ENCODE measurements at regions not wholly inside any gene's neighbourhood (a gene's known extent, or its start where the extent isn't known, plus 50 kb on each side); places are given as distances from the start of the nearest gene placed in this dataset.
"Not testable (repeated sequence)": the region's sequence is repeated elsewhere in the genome, so short reads cannot be mapped to it uniquely, and the experiment has no call there.

DNA sequence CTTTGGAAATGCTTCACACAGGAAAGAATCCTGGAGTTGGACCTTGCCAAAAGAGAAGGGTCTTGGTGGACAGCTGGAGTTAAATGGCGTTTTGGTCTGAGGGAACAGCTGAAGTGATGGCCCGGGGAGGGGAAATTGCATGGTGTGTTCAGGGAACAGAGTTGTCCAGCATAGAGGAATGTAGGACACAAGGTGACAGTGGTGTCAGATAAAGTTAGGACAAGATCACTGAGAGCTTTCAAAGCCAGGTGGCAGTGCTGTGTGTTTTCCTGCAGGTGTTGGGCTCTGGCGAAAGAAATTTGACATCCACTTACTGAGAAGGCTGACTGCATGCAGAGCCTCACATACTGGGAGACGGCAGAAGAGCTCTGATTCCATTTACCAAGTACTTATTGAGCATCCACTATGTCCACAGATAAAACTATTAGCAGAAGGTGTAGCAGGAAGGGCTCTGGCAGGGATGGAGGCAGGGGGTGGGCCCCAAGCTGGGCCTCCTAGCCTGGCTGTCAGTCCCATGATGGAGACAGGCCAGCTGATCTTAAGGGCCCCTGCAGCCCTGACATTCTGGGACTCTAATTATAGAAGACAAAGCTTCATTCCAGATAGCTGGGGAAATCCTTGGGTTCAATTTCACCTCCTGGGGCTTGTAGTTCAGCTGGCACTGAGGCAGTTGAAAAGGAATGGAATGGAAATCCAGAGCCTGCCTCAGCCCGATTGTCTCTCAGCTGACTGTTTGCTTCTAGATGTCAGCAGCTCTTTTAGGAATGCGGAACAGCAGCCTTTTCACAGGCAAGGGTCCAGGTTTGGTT, 150.2 kb upstream of the MAMLD1 start:
- peak; percentile 53 to 69 (median 57) for DNase-seq

DNA sequence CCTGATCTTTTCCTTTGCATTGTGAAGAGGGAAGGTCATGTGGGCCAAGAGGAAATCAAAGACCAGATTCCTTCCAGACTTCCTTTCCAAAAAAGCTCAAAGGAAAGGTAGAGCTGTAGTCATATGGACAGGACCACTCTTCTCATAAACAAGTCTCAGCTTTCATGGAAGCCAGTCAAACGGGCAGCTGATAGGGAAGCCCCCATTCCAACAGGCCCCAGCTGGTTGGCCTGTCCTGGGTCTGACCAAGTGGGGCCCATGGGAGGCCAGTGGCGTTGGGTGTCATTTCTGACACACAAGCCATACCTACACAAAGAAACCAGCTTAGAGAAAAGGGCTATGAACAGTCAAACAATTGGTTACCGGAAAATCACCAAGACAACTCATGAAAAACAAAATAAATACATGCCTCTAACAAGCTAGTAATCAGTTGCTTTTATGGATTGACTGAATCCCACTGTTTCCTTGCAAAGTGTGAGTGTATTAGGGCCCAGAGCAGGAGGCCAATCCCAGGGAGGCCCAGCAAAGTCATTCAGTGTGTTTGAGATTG, 149.6 kb upstream of the MAMLD1 start:
- no peak for DNase-seq

DNA sequence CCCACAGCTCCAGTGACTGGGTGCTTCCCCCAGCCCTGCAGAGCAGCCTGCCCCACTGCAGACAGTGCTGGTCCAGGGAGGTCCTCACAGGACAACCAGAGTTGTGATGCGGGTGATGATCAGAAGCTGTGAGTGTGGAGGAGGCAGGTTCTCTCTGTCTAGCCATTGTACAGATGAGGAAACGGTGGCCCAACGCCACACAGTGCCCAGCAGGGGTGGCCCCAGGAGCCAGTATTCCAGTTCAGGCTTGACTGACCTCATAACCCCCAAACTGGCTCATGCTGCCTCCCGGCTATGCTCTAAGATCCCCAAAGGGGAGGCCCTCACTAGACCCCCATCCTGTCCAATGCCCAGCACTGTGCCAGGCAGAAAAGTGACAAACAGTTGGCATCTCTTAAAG, 147.1 kb upstream of the MAMLD1 start:
- not testable (repeated sequence) for DNase-seq

DNA sequence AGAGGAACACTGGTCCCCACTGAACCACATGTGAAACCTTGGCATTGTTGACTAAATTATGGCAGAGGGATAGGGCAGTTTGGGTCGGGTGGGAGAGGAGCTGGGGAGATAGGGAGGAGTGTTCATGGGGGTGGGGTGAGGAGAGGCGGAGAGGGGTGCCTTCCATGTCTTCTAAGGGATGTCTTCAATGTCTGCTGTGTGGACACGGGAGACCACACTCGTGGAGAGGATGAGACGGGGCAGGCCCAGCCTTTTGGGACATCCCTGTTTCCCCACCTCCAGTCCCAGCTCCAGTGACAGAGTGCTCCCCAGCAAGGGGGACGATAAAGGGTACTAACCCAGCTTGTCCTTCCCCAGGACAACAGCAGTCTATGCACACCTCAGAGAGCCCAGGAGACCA, 146.4 kb upstream of the MAMLD1 start:
- no peak for DNase-seq

DNA sequence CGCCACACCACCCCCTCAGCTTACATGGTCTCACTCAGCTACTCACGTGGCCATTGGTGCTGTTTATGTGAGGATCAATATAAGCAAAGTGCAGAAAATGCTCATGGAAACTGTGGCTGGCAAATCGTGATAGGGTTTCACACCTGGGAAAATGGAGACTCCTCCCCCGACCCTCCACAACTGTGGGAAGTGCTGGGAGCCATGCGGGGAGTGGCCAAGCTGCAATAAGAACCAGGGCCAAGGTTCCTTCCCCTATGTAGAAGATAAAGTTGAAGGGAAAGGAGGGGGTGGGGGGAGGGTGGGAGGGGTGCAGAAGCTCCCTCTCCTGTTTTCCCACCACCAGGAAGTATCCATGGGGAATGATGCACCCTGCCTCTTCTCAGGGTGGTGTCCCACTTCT, 145.5 kb upstream of the MAMLD1 start:
- DNase-seq, result no peak

DNA sequence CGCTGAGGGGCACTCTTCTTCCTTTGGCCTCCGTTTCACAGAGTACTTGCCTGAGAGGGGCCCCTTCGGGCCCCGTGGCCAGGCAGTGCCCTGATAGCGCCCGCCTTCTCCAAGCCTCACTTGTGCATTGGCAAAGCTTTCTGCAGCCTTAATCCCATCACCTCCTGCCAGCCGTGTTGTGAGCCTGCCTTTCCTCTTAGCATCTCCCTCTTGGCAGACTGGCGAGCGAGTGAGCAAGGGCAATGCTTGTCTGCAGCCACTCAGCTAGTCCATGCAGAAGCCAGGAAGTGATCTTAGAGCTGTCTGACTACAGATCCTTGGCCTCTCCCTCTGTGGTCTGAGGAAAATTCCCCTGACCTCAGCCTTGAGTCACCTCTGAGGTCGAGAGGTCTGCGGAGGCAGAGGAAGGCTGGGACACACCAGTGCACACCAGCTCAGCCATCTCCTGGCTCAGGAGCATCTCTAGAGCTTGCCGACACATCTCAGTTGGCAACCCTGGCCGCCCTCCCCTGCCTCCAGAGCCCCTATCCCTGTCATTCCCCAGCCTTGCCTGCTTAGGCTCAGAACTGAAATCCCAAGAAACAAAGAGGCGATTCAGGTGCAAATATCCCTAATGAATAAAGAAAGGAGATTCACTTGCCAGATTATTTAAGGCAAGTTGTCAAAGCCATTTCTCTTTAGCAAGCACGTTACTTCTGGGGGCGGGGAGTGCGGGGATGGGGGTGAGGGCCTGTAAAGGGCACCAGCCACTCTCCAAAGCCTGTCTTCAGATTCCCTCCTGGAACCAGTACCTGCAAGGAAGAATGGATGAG, 143.5 kb upstream of the MAMLD1 start:
- DNase-seq, result no peak

DNA sequence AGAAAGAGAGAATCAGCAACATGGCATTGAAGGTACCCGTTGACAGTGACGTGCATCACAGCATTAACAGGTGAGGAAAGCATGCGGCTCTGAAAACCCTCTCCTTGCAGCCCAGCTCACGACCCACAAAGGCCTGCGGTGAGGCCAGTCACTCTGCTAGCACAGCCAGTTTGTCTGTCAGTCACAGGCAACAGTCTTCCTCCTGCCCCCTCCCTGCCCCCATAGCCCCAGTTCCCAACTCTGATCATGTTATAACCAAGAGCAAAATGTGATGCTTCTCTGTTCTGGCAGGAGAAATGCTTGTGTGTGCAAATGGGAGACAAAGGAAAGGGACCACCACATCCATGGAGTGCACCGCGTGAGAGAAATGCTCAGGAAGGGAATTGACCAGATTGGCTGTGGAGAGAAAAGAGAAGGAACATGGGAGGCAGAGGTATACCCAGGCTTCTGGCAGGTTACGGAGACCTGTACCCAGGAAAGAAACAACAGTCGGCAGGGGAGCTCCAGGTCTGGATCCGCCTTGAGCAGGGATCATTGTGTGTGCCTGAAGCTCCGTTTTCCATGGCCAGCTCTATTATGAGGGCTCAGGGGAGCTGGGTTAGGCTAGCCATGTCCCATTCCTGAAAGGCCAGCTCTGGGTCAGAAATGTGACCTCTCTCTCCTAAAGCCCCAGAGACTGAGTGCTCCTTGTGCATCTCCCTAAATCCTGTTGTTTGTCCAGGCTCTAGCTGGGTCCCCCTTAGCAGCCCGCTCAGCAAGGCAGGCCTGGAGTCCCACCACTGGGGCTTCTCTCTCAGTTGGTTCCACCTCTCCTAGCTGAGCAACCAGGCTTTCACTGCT, 139.7 kb upstream of the MAMLD1 start:
- DNase-seq, result no peak

DNA sequence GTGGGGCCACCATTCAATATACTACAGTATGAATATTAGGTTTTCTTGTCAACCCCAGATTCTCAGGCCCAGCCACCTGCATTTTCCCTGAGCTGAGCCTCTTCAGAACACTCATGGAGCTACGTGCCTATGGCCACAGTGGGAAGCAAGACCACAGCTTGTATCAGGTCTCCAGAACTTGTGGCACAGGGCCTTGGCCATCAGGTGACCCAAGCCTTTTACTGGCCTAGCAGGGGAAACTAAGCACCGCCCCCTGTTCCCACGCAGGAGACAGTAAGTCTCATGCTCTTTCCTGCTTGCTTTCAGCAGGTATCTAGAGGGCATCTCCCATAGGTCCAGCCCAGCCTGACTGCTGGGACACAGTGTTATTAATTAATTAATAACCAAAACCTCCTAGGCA, 138.4 kb upstream of the MAMLD1 start:
- DNase-seq, result no peak

DNA sequence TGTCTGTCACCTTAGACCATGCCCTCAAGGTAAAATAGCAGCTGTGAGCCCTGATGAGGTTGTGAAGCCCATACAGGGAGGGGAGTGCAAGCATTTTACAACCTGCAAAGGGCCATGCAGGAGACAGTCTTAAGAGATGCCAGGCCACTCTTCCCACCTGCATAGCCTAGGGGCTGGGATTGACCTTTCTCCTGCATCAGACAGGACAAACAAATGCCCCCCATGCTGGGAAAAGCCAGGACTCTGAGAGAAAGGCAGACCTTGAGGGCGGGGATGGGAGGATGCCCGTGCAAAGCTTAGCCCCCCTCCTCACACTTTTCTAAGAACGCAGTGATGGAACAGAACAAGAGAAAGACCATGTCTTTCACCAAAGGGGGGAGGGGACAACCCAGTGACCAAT, 137.9 kb upstream of the MAMLD1 start:
- DNase-seq, result no peak

DNA sequence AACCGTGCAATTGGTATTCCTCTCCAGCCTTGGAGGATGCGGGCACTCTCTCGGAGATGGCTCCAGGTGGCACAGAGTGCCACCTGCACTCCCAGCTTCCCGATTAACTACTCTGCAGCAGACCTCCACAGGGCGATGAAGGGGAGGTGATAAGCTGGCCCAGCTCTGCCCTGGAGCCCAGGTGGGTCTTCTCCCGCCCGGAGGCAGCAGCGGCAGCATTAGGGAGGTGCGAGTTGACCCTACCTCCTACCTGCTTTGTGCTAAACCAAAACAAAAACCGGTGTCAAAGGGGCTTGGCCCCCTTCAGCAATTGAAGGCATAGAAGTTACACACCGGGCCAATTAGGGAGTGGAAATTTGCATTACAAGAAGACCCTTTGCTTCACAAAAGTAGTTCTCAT, 137.4 kb upstream of the MAMLD1 start:
- no peak for DNase-seq

DNA sequence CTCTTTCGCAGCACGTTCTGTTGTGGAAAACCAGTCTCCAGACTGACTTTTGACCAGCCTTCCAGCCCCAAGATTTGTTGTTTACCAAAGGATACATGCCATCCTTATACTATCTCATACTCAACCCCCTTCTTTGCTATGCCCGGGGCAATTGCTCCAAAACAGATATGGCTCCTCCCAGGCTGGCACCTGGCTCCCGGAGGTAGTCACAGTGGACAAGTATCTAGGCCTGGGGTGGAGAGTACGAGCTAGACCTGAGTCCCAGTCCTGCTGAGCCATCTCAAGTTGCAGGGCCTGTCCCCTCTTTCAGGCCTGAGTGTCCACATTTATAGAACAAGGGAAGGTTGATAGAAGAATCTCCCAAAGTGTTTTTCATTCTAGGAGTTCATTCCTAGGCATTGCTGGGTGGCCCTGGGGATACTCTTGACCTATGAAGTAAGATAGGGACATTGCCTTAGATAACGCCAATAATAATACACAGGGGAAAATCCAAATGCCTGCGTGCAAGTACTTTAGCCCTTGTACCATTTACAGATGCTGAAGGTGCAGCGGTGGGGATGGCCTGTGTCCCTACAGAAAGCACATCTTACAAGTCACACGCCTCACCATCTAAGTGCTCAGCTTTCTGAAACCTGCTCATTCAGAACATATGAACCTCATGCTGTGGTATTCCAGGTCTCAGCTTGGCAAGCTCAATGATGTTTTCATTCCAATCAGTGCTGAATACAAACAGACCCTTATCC, 136.7 kb upstream of the MAMLD1 start:
- no peak for DNase-seq

DNA sequence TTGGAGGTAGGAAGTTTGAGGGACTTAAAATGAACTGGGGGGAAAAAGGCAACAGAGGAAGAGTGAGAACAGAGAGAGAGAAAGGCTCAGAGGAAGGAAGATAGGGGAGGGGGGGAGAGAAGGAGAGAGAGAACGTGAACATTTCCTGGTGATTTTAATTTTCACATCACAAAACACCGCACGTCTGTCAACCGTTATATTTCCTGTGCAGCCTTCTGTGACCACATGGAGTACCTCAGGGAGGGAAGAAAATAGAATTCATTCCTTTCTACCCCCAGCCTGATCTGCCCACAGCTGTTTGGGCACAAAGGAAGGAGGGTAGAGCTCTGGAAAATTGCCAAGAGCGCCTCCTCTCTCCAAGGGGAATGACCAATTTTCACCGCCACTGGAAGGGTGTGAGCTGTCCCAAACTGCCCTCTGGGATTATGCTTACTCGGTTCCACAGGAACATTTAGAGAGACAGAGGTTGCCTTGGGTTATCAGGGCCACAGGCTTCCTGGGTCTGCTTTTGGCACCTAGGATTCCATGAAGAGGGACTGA, 135.7 kb upstream of the MAMLD1 start:
- DNase-seq, result no peak

DNA sequence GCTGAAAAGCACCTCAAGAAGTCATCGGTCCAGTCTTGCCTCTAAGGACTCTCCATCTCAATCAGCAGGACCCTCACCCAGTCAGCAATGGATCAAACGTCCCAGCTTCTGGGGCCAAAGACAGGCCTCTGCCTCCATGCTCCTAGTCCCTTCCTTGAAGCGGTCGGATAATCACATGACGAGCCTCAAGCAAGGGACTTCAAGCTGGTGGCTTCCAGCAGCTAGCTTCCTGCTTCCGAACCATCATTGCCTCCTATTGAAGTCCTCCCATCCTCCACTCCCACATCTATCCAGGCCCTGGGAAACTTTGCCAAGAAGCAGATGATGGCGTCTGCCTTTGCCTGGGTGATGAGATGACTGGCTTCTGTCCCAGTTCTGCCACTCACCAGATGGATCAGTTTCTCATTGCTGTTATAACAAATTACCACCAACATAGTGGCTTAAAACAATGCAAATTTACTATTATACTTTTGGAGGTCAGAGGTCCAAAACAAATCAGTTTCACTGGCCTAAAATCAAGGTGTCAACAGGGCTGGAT, 135.2 kb upstream of the MAMLD1 start:
- no peak for DNase-seq

DNA sequence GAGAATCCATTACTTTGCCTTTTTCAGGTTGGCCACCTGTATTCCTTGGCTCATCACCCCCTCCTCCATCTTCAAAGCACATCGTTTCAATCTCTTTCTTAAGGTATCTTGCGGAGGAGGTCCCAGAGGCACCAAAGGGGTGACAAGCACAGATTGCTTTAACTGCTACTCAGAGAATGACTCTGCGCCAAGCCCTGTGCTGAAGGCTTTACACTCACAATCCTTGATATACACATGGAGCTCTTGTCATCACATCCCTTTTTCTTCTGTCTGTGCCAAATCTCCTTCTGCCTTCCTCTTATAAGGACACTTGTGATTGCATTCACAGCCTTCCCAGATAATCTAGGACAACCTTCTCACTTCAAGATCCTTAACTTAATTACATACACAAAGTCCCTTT, 134.7 kb upstream of the MAMLD1 start:
- no peak for DNase-seq

DNA sequence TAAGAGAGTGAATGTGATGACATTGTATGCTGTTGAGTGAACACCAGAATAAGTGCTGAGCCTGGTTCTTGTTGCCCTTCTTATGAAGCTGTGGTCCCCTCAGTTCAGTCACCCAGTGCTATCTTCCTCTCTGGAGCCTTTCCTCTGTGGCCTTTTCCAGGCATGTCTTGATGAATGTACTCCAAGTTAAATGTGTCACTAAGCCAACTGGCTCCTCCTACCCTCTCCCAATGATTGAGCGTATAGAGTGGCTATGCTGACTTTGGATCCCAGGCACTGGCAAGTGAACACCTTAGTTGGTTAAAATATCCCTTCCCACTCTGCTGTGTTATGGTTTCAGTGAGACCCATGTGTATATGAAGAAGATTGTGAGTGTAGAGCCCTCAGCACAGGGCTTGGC, 134.1 kb upstream of the MAMLD1 start:
- no peak for DNase-seq

DNA sequence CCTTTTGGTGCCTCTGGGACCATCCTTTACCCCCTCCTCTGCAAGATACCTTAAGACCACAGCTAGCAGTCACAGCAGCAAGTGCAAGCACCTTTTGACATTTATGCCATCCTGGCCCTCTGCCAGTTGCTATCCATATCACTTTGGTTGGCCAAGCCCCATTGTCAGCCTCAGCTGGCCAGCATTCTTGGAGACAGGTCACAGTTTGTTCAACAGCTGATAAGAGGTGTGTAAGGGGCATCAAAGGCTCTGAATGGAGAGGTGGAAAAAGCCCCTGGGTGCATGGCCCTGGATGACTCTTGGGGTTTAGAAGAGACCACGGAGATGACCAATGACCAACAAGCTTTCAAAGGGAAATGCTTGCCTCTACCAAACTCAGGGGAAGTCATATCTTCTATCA, 133.6 kb upstream of the MAMLD1 start:
- no peak for DNase-seq

DNA sequence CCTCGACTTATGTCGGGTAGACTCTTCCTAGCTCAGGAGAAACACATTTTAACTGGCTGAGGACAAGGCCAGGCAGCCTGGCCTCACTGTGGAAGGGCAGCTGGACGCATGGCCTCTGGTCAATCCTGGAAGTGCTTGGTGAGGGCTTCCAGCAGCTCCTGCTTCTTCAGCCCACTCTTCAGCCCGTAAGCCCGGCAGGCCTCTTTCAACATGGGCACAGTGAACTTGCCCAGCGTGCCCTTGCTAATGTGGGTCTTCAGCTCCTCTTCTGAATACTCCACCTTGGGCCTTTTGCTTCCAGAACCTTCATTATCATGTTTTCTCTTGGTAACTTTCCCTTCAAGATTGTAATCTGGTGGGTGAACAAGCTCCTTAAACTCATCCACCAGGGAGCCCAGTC, 132.2 kb upstream of the MAMLD1 start:
- not testable (repeated sequence) for DNase-seq

DNA sequence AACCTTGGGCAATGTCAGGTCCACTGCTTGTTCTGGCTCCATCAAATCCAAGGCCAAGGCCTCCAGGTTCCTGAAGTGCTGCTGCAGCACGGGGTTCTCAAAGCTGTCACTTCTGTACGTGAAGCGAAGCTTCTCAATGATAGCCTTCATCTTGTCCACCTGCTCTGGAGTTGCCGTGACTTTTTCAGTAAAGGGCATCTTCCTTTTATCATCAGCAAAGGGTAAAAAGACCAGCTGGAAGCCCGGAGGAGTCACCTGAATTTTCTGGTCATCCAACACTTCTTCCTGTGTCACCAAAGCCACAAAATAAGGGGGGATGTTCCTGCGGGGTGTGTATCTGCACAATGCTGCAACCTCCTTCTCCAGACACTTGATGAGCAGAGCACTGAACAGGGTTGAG, 131.7 kb upstream of the MAMLD1 start:
- DNase-seq, result not testable (repeated sequence)

DNA sequence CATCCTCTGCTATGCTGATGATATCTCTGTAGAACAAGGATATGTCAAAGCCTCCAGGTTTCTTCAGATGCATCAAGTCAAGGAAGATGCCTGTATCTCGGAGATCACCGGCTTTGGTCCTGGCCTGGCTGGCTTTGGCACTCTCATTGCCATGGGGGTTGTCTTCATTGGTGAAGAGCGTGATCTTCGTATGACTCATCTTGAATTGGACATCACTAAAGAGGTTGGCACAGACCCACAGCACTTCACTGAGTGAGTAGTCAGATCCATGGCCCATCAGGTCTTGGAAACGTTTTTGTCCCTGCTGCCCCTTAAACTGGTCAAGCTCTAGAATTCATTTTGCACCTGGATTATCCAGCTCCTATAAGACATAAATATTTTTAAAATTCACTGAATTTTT, 130.9 kb upstream of the MAMLD1 start:
- DNase-seq, result not testable (repeated sequence)

DNA sequence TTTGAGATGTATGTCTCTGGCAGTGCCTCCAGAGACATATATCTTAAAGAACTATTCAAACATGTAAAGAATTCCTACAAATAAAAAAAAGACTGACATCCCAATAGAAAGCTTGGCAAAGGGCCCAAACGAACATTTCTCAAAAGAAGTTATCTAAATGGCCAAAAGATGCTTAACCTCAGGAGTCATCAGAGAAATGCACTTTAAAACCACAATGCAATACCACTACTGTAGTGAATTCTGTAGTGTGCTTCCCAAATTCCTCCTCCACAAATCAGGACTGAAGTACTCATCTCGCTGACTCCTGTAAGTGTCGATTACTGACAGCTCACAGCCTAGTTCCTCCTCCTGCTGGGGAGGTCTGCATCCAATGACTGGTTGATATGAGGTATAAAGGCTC, 129.0 kb upstream of the MAMLD1 start:
- peak in 1 of 3 donors; percentile 20 for DNase-seq

DNA sequence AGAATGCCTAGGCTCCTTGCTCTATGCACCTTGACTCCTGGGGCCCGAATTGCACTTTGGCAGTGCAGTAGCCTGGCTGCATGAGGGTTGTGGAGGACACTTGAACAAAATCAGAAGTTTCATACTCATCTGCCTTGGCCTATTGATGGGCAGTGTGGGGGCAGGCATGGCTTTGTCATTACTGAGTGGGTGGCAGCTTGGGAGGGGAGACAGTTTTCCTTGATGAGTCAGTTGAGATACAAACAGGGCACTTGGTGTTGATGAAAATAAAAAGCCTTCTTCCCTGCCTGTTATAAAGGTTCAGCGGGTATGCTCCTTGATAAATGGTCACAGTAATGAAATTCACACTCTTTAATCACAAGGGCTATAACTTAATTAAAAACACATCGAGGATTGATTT, 126.8 kb upstream of the MAMLD1 start:
- no peak for DNase-seq
